ENCODE measurements at regions not wholly inside any gene's neighbourhood (a gene's known extent, or its start where the extent isn't known, plus 50 kb on each side); places are given as distances from the start of the nearest gene placed in this dataset.

DNA sequence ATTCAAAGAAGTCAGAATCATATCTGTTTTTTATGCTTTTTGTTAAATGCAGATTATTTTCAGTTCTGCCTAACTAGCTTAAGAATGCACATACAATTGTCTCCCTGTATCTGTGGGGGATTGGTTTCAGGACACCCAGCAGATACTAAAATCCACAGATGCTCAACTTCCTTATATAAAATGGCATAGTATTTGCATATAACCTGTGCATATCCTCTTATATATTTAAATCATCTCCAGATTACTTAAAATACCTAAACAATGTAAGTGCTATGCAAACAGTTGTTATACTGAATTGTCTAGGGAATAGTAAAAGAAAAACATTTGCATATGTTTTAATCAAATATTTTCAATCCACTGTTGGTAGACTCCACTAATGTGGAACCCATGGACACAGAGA, 279.4 kb downstream of the TMA16 start:
- Histone ChIP-seq H4K8ac (ENCODE audit: extremely low read depth, insufficient read depth, low read length) (no peak overlapping the region), H3K27ac (ENCODE audit: low read depth, low read length) (no peak overlapping the region), H3K4me1 (replicated peaks in 1 of 4; ENCODE audit: control insufficient read depth in 3 of 4, insufficient read depth in 4 of 4, low read length in 3 of 4) (no peaks in the 10 kb centered on the region), H3K23ac (ENCODE audit: insufficient read length) (no peak overlapping the region), H3K9ac (replicated peaks in 1 of 4; ENCODE audit: extremely low read depth in 1 of 4, low read depth in 3 of 4, low read length in 3 of 4) (no peak overlapping the region), H2AFZ (ENCODE audit: low read length) (no peak overlapping the region), H2BK5ac (ENCODE audit: low read depth, low read length) (no peak overlapping the region), H4K20me1 (replicated peaks in 1 of 2; ENCODE audit: control insufficient read depth in 1 of 2, insufficient read depth in 2 of 2, low read length in 2 of 2) (no peaks in the 10 kb centered on the region), H3K36me3 (ENCODE audit: control insufficient read depth in 2 of 4, insufficient read depth in 4 of 4, low read length in 3 of 4) (no peaks in the 10 kb centered on the region), H4K91ac (replicated peaks; ENCODE audit: insufficient read length, low read length) (no peak overlapping the region), H3K18ac (ENCODE audit: extremely low read depth, low read length) (no peak overlapping the region), H3K4me3 (ENCODE audit: extremely low read depth in 1 of 4, insufficient read depth in 2 of 4, low read depth in 3 of 4, low read length in 4 of 4) (no peak overlapping the region), H3K4me2 (ENCODE audit: insufficient read depth in 1 of 2, low read depth in 2 of 2, low read length in 2 of 2) (no peak overlapping the region), H2BK15ac (ENCODE audit: low read length) (no peak overlapping the region), H3K9me3 (ENCODE audit: insufficient read depth in 2 of 2, low read depth in 1 of 2, low read length in 1 of 2) (no peaks in the 10 kb centered on the region), H4K5ac (ENCODE audit: insufficient read length, low read depth, low read length) (no peak overlapping the region), H3K56ac (replicated peaks; ENCODE audit: insufficient read length, low read depth, low read length) (no peak overlapping the region), H2AK5ac (ENCODE audit: low read depth, low read length) (no peak overlapping the region), H3K79me1 (ENCODE audit: low read depth, low read length) (no peaks in the 10 kb centered on the region), H2BK120ac (replicated peaks; ENCODE audit: low read depth, low read length) (no peak overlapping the region), H3K14ac (ENCODE audit: insufficient read length) (no peak overlapping the region), H3K23me2 (ENCODE audit: low read depth, low read length) (no peaks in the 10 kb centered on the region; the same call in 1 of the 2 replicates), H2BK12ac (ENCODE audit: low read depth, low read length) (no peak overlapping the region), H2BK20ac (ENCODE audit: low read length) (no peak overlapping the region), H3K27me3 (replicated peaks in 1 of 4; ENCODE audit: control insufficient read depth in 3 of 4, extremely low read depth in 1 of 4, insufficient read depth in 3 of 4, low read length in 3 of 4) (no peaks in the 10 kb centered on the region), H3K4ac (replicated peaks; ENCODE audit: insufficient read length, low read depth, low read length) (no peak overlapping the region), H3K79me2 (ENCODE audit: control insufficient read depth in 1 of 2, insufficient read depth in 2 of 2, low read length in 2 of 2) (no peaks in the 10 kb centered on the region)
- FAIRE-seq (no peak), DNase-seq (ENCODE audit: low read depth in 1 of 2, low spot score in 2 of 2) (no peak)
- CTCF ChIA-PET (ENCODE audit: partially characterized antibody) = no interaction called here
- POLR2A ChIA-PET (ENCODE audit: partially characterized antibody) = interaction anchor here (0.6 kb wide), 1 partner anchor 12 kb away, joined by 3 read pairs; no protein-coding TSS in a partner anchor
- TF ChIP-seq KDM5A (IDR thresholded peaks at IDR 0.05; ENCODE audit: low read length) = no peak
- no peak for TF ChIP-seq ASH2L (IDR thresholded peaks at IDR 0.05; ENCODE audit: low read length)
- TF ChIP-seq RNF2 (IDR thresholded peaks at IDR 0.05; ENCODE audit: borderline replicate concordance, low read depth, low read length, missing control alignments, poor library complexity, severe bottlenecking) = no peak
- no peak for TF ChIP-seq YY1 (IDR thresholded peaks at IDR 0.05; ENCODE audit: low read depth, low read length)
- TF ChIP-seq, protein P1, sequence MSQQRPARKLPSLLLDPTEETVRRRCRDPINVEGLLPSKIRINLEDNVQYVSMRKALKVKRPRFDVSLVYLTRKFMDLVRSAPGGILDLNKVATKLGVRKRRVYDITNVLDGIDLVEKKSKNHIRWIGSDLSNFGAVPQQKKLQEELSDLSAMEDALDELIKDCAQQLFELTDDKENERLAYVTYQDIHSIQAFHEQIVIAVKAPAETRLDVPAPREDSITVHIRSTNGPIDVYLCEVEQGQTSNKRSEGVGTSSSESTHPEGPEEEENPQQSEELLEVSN (IDR thresholded peaks at IDR 0.05) = no peak
- no peak for TF ChIP-seq EZH2 (IDR thresholded peaks at IDR 0.05; ENCODE audit: low read depth, low read length, severe bottlenecking)
- TF ChIP-seq CTBP2 (IDR thresholded peaks at IDR 0.05; ENCODE audit: borderline replicate concordance, insufficient read depth, insufficient read length, low read length) = no peak
- TF ChIP-seq SRF (IDR thresholded peaks at IDR 0.05; ENCODE audit: low read depth, low read length) = no peak
- TF ChIP-seq, protein P2, sequence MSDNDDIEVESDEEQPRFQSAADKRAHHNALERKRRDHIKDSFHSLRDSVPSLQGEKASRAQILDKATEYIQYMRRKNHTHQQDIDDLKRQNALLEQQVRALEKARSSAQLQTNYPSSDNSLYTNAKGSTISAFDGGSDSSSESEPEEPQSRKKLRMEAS (IDR thresholded peaks at IDR 0.05) = no peak
- TF ChIP-seq HDAC6 (IDR thresholded peaks at IDR 0.05; ENCODE audit: low read depth, low read length) = no peak
- no peak for TF ChIP-seq JUN (IDR thresholded peaks at IDR 0.05; ENCODE audit: low read depth, low read length)
- no peak for TF ChIP-seq ZNF274 (IDR thresholded peaks at IDR 0.05; ENCODE audit: borderline replicate concordance, extremely low read depth, low read length)
- TF ChIP-seq KDM1A (IDR thresholded peaks at IDR 0.05; ENCODE audit: borderline replicate concordance, low read length) = no peak
- no peak for TF ChIP-seq CHD2 (IDR thresholded peaks at IDR 0.05; ENCODE audit: low read length)
- no peak for TF ChIP-seq SUZ12 (IDR thresholded peaks at IDR 0.05; ENCODE audit: low read length)

Data from H1 (cell line).